Stimulated activated CD4-positive, alpha-beta T cell treated with anti-CD3 and anti-CD28 coated beads, Interleukin-12 subunit alpha, Interleukin-12 subunit beta, amount 100 ng/mL, for 48 hours (primary cell): ENCODE measurements at regions not wholly inside any gene's neighbourhood (a gene's known extent, or its start where the extent isn't known, plus 50 kb on each side); places are given as distances from the start of the nearest gene placed in this dataset.

Experiments
- DNase-seq, 3 donors: peaks; one replicate each; pipeline ENCODE4 v3.0.0-alpha.2; 2020; ENCODE audit warnings: low read depth in 2 of 3, low spot score in 1 of 3

GRCh38 chr1:62981434-62981833 is 197.5 kb downstream of the ATG4C start:
- DNase-seq = no peak

DNA sequence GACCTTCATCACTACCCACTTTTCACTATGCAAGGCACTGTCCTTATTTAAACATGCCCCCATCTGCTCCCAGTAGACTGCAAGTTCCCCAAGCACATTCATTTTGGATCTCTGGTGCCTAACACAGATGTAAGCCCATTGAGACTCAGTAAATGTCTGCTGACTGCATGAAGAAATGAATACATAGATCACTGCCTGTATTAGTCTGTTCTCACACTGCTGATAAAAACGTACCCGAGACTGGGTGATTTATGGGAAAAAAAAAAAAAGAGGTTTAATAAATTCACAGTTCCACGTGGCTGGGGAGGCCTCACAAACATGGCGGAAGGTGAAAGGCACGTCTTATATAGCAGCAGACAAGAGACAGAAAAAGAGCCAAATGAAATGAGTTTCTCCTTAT is 204.9 kb downstream of the ATG4C start:
- DNase-seq = no peak

- no peak for DNase-seq
Measured at GRCh38 chr1:62989497-62989896, 205.6 kb downstream of the ATG4C start.

- no peak for DNase-seq
Measured at GRCh38 chr1:62991152-62991551, 207.2 kb downstream of the ATG4C start.

- no peak for DNase-seq
Measured at GRCh38 chr1:62993844-62994243, 209.9 kb downstream of the ATG4C start.

- DNase-seq = no peak
Measured at GRCh38 chr1:62995173-62995572, 211.2 kb downstream of the ATG4C start.

DNA sequence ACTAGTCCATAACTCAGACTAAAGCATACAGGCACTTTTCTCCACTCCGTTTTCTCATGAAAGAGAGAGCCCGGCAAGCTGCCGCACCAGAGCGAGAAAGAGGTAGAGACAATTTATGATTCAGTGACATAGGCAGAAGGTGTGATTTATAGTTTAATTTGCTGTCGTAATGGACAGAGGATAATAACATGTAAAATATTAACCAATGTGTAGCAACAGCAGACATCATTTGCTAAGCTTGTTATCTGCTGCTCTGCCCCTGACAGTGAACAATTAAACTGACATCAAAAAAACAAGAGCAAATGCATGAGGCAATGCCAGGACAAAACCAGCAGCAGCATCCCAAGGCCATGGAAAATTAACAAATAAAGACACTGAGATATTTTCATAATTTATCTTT is 214.0 kb downstream of the ATG4C start:
- no peak for DNase-seq

DNA sequence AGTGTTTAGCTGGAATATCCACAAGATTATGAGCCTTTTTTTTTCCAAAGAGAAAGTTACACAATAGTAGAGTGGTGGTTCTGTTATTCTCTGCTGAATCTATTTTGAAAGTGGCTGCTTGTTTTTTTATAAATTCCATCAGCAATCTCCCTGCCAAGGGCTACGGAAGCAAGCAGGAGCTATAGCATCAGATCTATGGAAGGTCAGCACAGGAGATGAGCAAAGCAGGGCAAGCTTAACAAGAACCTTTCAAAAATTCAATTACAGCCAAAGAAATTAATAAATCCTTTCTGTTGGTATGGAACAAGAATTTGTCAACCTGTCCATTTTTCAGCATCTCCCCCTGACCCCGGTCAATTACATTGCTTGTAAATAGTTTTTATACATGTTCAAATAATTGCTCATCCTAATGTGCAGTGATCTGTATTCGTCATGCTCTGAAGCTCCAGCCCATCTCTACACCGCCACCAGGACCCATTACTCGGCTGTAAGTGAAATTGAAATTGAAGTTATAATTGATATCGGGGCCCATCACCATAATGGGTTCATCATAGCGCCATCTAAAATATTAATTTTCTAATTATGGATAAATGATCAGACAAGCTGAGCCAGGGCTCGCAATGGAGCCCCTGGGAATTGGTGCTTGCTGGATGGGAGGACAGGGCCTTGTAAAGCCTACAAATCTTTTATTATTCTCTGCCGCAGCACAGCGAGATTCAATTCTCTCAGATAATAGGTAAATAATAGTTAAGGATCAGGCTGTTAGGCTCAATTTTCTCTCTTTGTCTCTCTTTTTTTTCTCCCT is 215.1 kb downstream of the ATG4C start:
- DNase-seq = no peak

- DNase-seq = no peak
Measured at GRCh38 chr1:63000508-63000907, 216.6 kb downstream of the ATG4C start.

DNA sequence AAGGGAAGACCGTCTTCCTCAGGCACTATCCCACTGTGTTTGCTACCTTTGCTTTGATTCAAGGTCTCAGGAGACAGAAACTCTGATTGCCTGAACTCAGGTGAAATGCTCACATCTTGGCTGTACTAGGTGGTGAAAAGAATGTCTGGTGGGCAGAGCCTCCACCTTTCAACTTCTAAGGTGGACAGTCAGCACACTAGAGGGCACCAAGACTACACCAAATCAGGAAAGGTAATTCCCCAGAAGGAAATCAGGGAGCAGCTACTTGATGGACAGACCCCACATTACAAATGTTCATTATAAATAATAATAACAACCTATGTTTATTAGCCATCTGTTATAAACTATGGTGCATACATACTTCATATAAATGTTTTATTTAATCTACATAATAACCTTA is 220.9 kb downstream of the ATG4C start:
- DNase-seq = no peak

DNA sequence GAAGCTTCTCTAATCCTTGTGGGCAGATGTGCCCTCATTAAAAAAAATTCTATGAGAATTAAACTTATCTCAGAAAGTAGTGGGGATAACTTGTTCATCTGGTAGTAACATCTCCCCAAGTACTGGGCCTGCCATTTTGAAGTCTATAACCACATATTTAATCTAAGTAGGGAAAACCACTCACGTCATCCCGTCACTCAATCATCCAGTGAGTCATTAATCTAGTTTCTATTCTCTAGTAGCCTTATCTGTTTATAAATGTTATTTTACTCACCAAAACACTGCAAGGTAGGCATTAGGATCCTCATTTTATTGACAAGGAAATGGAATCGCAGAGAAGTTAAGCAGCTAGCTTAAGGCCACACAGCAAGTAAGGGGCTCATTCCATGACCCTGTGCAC is 221.9 kb downstream of the ATG4C start:
- DNase-seq = no peak

DNA sequence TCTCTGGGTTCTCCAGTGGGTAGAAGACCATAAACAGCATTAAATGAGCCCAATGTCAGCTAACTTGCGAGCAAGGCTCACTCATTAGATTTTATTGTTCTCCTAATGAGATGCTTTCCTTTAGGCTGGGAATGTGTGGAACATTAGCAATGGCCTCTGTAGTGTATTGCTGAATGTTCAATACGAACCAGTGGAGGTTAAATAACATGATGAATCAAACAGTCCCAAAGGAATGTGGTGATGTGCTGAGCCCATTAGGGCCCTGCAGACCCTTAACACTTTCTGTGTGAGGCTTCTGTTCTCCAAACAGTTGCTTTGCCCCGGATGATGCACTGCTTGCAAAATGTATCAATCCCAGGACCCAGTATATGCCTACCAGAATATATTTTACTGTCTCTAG is 225.5 kb downstream of the ATG4C start:
- DNase-seq = no peak

DNA sequence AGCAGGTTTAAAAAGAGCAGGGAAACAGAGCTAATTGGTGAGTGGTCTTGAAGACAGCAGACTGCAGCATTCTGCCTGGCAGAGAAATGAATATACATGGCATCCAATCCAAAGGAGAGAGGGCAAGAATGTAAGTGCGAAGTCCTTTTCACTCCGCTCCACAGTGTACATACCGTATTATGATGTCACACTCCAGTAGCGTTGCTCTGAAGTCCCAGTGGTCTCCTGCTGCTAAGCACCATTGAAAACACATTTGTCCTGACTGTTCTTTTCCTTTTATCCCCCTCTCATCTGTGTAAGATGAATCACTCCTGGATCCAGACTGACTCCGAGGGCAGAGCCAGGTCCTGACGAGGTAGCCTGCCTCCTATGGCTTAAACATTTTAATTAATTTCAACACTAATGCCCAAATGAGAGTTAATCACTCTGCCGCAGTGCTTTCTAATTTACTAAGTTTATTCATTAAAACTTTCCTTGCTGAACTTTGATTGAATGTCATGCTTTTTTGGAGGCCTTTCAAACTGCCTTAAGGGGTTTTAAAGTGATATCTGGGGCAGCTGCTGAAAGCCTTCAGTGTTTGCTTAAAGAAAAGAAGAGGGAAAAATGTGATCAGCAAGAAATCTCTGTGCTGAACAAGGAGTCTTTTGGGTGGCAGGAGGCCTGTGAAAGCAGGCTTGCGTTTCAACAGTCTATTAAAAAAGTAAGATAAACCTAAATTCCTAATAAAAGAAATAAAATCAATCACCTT is 227.2 kb downstream of the ATG4C start:
- DNase-seq = no peak

- DNase-seq = no peak
Measured at GRCh38 chr1:63012339-63012738, 228.4 kb downstream of the ATG4C start.

DNA sequence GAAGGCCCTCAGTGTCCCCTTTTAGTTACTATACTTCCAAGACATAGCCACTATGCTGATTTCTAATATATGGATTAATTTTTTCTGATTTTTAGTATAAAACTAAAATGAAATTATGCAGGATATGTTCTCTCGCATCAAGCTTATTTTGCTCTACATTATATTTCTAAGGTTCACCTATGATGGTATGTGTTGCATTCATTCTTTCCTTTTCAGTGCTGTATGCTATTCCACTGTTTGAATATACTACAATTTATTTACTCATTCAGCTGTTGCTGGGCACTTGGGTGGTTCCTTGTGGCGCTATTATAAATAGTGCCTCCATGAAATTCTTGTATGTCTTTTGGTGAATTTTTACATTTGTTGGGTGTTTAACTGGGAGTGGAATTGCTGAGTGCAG is 230.3 kb downstream of the ATG4C start:
- no peak for DNase-seq

GRCh38 chr1:63022319-63022718 is 238.4 kb downstream of the ATG4C start:
- DNase-seq = no peak

DNA sequence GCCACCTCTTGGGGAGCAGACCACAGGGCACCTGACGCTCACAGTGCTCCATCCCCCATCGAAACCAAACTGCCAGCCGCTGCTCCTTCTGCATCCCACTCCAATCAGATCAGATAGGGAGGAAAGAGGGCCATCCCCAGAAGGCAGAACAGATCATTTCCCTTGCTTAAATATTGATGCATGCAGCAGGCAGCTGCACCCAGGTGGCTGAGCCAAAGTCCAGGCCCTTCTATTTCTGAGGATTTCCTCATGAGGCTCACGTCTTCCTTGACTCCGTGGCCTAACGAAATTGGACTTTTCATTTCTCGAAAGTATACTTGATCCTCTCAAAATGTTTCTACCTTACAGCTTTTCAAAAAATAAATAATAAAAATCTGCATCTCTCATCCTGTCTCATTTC is 239.2 kb downstream of the ATG4C start:
- no peak for DNase-seq

DNA sequence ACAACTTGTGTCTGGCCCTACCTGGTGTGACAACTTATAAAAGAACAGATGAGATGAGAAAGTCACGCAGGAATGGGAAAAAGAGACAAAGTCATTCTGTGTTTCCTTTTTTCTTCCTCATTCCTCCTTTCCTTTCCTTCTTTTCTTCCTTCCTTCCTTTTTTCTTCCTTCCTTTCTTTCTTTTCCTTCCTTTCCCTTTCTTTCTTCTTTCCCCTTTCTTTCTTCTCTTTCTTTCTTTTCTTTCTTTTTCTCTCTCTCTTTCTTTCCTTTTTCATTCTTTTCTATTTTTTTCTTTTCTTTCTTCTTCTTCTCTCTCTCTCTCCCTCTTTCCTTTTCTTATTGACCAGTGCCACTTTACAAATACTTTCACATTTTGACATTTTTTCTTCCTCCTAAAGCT is 239.7 kb downstream of the ATG4C start:
- no peak for DNase-seq

- no peak for DNase-seq
Measured at GRCh38 chr1:63024132-63024531, 240.2 kb downstream of the ATG4C start.

- no peak for DNase-seq
Measured at GRCh38 chr1:63027176-63027575, 243.2 kb downstream of the ATG4C start.

GRCh38 chr1:63032171-63032570 is 248.2 kb downstream of the ATG4C start:
- DNase-seq = no peak

- DNase-seq = no peak
Measured at GRCh38 chr1:63033211-63033610, 249.3 kb downstream of the ATG4C start.

DNA sequence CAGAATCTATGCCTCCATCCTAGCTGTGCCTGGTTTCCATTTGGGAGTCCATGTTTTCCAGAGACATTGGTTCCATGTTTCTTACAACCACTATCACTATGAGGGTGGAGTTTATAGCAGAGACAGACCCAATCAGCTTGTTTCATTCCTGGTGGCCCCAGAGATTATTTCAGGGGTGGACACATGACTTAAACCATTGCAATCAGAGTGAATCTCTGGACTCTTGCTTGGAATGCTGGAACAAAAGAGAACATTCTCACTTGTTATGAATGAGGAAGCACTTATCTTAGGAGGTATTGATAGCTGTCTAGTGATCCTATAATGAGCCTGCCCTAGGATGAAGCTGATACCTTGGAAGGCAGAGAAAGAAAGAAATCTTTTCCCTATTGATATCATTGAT is 250.3 kb downstream of the ATG4C start:
- DNase-seq = no peak
